Neuronal stem cell (in vitro differentiated cells): ENCODE measurements at regions not wholly inside any gene's neighbourhood (a gene's known extent, or its start where the extent isn't known, plus 50 kb on each side); places are given as distances from the start of the nearest gene placed in this dataset.

Source experiments
- DNase-seq: peaks from one replicate; pipeline ENCODE4 v3.0.0-alpha.2; 2013; ENCODE audit warnings: low spot score
- H2AFZ ChIP-seq: one replicate; pipeline ENCODE4 v1.6.1; 2013; ENCODE audit warnings: mild to moderate bottlenecking, low read length, inconsistent platforms
- H2AK5ac ChIP-seq: 2 replicates; pipeline ENCODE4 v1.6.1; 2013; ENCODE audit warnings: low read depth, mild to moderate bottlenecking, inconsistent platforms, low read length, moderate library complexity, mixed read lengths
- H2BK120ac ChIP-seq: 2 replicates; pipeline ENCODE4 v1.6.1; 2013; ENCODE audit warnings: low read depth, mild to moderate bottlenecking, inconsistent platforms, low read length, moderate library complexity, mixed read lengths
- H2BK12ac ChIP-seq: one replicate; pipeline ENCODE4 v1.6.1; 2013; ENCODE audit warnings: low read length, inconsistent platforms
- H2BK15ac ChIP-seq: 2 replicates; pipeline ENCODE4 v1.6.1; 2013; ENCODE audit warnings: mild to moderate bottlenecking, low read length, inconsistent platforms, mixed read lengths
- H2BK5ac ChIP-seq: one replicate; pipeline ENCODE4 v1.6.1; 2013; ENCODE audit warnings: inconsistent platforms, mild to moderate bottlenecking, low read length, moderate library complexity
- H3K14ac ChIP-seq: one replicate; pipeline ENCODE4 v1.6.1; 2013; ENCODE audit warnings: low read length, inconsistent platforms
- H3K18ac ChIP-seq: 2 replicates; pipeline ENCODE4 v1.6.1; 2013; ENCODE audit warnings: low read length, inconsistent platforms
- H3K23ac ChIP-seq: 2 replicates; pipeline ENCODE4 v1.6.1; 2013; ENCODE audit warnings: low read depth, mild to moderate bottlenecking, mixed read lengths, low read length, inconsistent platforms; ENCODE audit not compliant: poor library complexity
- H3K27ac ChIP-seq: replicated peaks from 3 replicates; pipeline ENCODE4 v1.5.1; 2013; ENCODE audit warnings: low read length, inconsistent platforms
- H3K27me3 ChIP-seq, 3 experiments: 2 replicates each; pipeline ENCODE4 v1.6.1; 2013; ENCODE audit warnings: low read length in 3 of 3, mild to moderate bottlenecking in 2 of 3, inconsistent platforms in 1 of 3, low read depth in 1 of 3, mixed read lengths in 1 of 3, moderate library complexity in 1 of 3; ENCODE audit not compliant: control insufficient read depth in 3 of 3, insufficient read depth in 3 of 3
- H3K36me3 ChIP-seq, 2 donors: replicated peaks in 1 of 2; 2 replicates each; pipeline ENCODE4 v1.6.1; 2013; ENCODE audit warnings: low read length in 2 of 2; ENCODE audit not compliant: control insufficient read depth in 2 of 2, insufficient read depth in 2 of 2
- H3K4ac ChIP-seq: 2 replicates; pipeline ENCODE4 v1.6.1; 2013; ENCODE audit warnings: inconsistent platforms, mild to moderate bottlenecking, low read length, moderate library complexity
- H3K4me1 ChIP-seq, 2 donors: 1 replicate in 1 of 2; 2 replicates in 1 of 2; pipeline ENCODE4 v1.6.1; 2013; ENCODE audit warnings: low read length in 2 of 2, low read depth in 1 of 2; ENCODE audit not compliant: control insufficient read depth in 2 of 2, insufficient read depth in 1 of 2
- H3K4me2 ChIP-seq: one replicate; pipeline ENCODE4 v1.6.1; 2013; ENCODE audit warnings: mild to moderate bottlenecking, low read length, inconsistent platforms; ENCODE audit not compliant: insufficient read depth, poor library complexity, severe bottlenecking
- H3K4me3 ChIP-seq, 2 donors: 2 replicates each; pipeline ENCODE4 v1.5.1; 2013; ENCODE audit warnings: low read length in 2 of 2, mild to moderate bottlenecking in 2 of 2, inconsistent platforms in 1 of 2, moderate library complexity in 1 of 2
- H3K79me1 ChIP-seq: one replicate; pipeline ENCODE4 v1.6.1; 2013; ENCODE audit warnings: low read depth, mild to moderate bottlenecking, inconsistent platforms, low read length, moderate library complexity
- H3K9ac ChIP-seq: one replicate; pipeline ENCODE4 v1.6.1; 2013; ENCODE audit warnings: mild to moderate bottlenecking, low read depth, low read length, inconsistent platforms; ENCODE audit not compliant: poor library complexity
- H3K9me3 ChIP-seq, 2 donors: replicated peaks in 1 of 2; 2 replicates each; pipeline versions ENCODE3 to v1.6.1; 2013; ENCODE audit warnings: low read length in 2 of 2, mild to moderate bottlenecking in 2 of 2, inconsistent platforms in 1 of 2, low read depth in 1 of 2, mixed read lengths in 1 of 2, moderate library complexity in 1 of 2; ENCODE audit not compliant: control insufficient read depth in 2 of 2, insufficient read depth in 1 of 2
- H4K8ac ChIP-seq: one replicate; pipeline ENCODE4 v1.6.1; 2013; ENCODE audit warnings: low read depth, mild to moderate bottlenecking, inconsistent platforms, low read length, moderate library complexity
- H4K91ac ChIP-seq: one replicate; pipeline ENCODE4 v1.6.1; 2013; ENCODE audit warnings: low read length, low read depth, mild to moderate bottlenecking, inconsistent platforms; ENCODE audit not compliant: poor library complexity
- WGBS, 2 donors: extraction: QIAGEN DNeasy Blood & Tissue Kit; methylation state at CpG; one replicate each; pipeline ENCODE4 v1.1.7; 2013; ENCODE audit warnings: missing lambda C conversion rate in 2 of 2, mixed read lengths in 1 of 2; ENCODE audit not compliant: insufficient read length in 2 of 2, insufficient replicate concordance in 1 of 2; ENCODE audit errors: extremely low coverage in 2 of 2; 5-methylcytosine and 5-hydroxymethylcytosine counted together

DNA sequence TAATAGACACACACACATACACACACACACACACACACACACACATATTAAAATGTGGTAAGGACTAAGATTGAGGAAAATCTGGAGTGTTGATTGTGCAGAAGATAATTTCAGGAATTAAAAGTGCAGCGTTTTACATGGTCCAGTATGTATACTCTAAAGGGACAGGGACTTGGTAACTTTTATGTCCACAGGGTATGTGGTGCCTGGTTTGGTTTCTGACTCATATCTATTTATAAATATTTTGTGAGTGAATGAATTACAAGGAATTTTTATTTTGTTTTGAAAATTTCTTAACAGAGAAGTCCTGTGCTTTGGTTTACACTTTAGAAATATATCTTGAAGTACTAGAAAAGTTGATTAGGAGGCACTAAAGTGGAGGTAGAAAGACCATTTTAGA is 287.7 kb upstream of the NXPH2 start:
- Histone ChIP-seq H4K8ac (no peak overlapping the region), H3K14ac (no peak overlapping the region), H3K9ac (no peak overlapping the region), H3K4me2 (no peak overlapping the region), H3K27me3 (no peaks in the 10 kb centered on the region), H3K23ac (no peak overlapping the region), H3K79me1 (no peaks in the 10 kb centered on the region), H2AFZ (no peak overlapping the region), H3K36me3 (no peaks in the 10 kb centered on the region), H2AK5ac (no peak overlapping the region), H2BK15ac (no peak overlapping the region), H3K4me1 (no peaks in the 10 kb centered on the region), H4K91ac (no peak overlapping the region), H3K4me3 (no peak overlapping the region), H3K9me3 (no peaks in the 10 kb centered on the region), H3K18ac (no peak overlapping the region), H3K27ac (no peak overlapping the region), H2BK12ac (no peak overlapping the region), H3K4ac (no peak overlapping the region), H2BK120ac (no peak overlapping the region), H2BK5ac (no peak overlapping the region)
- no peak for DNase-seq
- no CpG with 5 or more reads among the region's 1 CpG for WGBS, 2 donors

DNA sequence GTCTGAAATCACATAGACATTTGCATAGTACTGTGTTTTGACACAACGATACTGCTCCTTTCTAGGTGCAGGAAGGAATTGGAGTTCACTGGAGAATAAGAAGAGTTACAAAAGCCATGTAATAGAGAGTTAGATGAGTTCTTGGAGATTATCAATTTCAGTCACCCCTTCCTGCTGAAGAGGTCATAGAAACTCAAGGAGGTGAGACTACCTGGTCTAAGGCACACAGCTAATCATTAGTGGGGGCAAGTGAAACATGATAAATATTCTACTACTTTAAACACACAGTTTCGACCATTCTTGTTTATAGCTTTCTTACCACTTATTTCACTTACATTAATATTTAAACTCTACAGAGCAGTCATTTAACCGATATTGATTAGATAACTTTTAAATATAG is 286.9 kb upstream of the NXPH2 start:
- H2AK5ac ChIP-seq, result no peak overlapping the region
- no CpG with 5 or more reads among the region's 3 CpGs for WGBS, 2 donors
- H3K14ac ChIP-seq, result no peak overlapping the region
- no peak overlapping the region for H3K4me2 ChIP-seq
- no peaks in the 10 kb centered on the region for H3K79me1 ChIP-seq
- H3K18ac ChIP-seq, result no peak overlapping the region
- no peaks in the 10 kb centered on the region for H3K36me3 ChIP-seq
- no peak overlapping the region for H2AFZ ChIP-seq
- H3K4ac ChIP-seq, result no peak overlapping the region
- H2BK12ac ChIP-seq, result no peak overlapping the region
- H3K27ac ChIP-seq, result no peak overlapping the region
- no peaks in the 10 kb centered on the region for H3K9me3 ChIP-seq
- H2BK120ac ChIP-seq, result no peak overlapping the region
- H3K4me3 ChIP-seq, result no peak overlapping the region
- H2BK15ac ChIP-seq, result no peak overlapping the region
- H3K9ac ChIP-seq, result no peak overlapping the region
- H3K4me1 ChIP-seq, result no peaks in the 10 kb centered on the region
- H3K23ac ChIP-seq, result no peak overlapping the region
- H3K27me3 ChIP-seq, result no peaks in the 10 kb centered on the region
- no peak overlapping the region for H4K91ac ChIP-seq
- DNase-seq, result no peak
- no peak overlapping the region for H2BK5ac ChIP-seq
- H4K8ac ChIP-seq, result no peak overlapping the region

DNA sequence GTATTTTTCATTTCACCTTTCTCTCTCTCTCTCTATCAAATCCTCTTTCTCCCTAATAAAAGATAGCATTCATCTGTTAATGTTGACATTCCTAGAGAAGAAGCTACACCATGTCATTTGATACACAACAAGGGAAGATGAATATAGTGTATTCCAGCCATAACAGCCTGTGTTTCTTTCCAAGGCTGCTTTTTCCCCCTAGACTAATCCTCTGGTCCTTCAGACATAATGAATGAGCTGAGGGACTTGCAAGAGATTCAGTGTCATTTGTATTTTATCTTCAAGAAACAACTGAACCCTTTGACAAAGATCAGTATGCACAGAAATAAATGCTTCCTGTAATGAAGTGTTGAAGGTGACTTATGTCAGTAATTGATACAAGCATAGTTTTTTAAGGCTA is 284.0 kb upstream of the NXPH2 start:
- Histone ChIP-seq H2BK12ac (no peak overlapping the region), H3K4me2 (no peak overlapping the region), H4K8ac (no peak overlapping the region), H3K79me1 (no peaks in the 10 kb centered on the region), H3K4ac (no peak overlapping the region), H3K36me3 (no peaks in the 10 kb centered on the region), H3K27me3 (no peaks in the 10 kb centered on the region), H3K23ac (no peak overlapping the region), H4K91ac (no peak overlapping the region), H3K9ac (no peak overlapping the region), H3K4me1 (no peaks in the 10 kb centered on the region), H3K4me3 (no peak overlapping the region), H3K18ac (no peak overlapping the region), H2AK5ac (no peak overlapping the region), H2BK120ac (no peak overlapping the region), H3K14ac (no peak overlapping the region), H3K27ac (no peak overlapping the region), H2AFZ (no peak overlapping the region), H2BK15ac (no peak overlapping the region), H3K9me3 (no peaks in the 10 kb centered on the region), H2BK5ac (no peak overlapping the region)
- DNase-seq, result no peak

DNA sequence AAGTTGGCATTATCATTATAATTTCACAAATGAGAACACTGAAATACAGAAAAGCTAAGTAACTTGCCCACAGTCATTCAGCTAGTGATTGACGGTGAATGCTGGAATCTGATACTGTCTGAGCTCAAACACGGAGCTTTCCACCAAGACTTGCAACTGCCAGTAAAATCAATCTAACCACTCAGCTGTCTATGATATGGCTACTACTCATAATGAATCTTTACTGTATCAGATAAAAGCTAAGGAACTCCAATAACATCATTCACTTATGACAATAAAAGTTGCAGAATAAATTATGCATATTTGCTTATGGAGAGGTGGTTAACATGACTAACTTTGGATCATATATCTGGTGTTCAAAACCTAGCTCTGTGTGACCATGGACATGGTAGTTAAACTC is 279.4 kb upstream of the NXPH2 start:
- H3K4me2 ChIP-seq, result no peak overlapping the region
- H3K27me3 ChIP-seq, result no peaks in the 10 kb centered on the region
- WGBS, 2 donors, result no CpG with 5 or more reads among the region's 2 CpGs
- no peaks in the 10 kb centered on the region for H3K9me3 ChIP-seq
- no peak overlapping the region for H2BK120ac ChIP-seq
- H4K91ac ChIP-seq, result no peak overlapping the region
- H3K23ac ChIP-seq, result no peak overlapping the region
- no peak overlapping the region for H3K14ac ChIP-seq
- no peak overlapping the region for H2BK15ac ChIP-seq
- no peak overlapping the region for H2AK5ac ChIP-seq
- H3K9ac ChIP-seq, result no peak overlapping the region
- H3K27ac ChIP-seq, result no peak overlapping the region
- no peak overlapping the region for H3K4ac ChIP-seq
- no peak overlapping the region for H3K4me3 ChIP-seq
- H2BK12ac ChIP-seq, result no peak overlapping the region
- no peak overlapping the region for H3K18ac ChIP-seq
- no peak overlapping the region for H4K8ac ChIP-seq
- no peaks in the 10 kb centered on the region for H3K36me3 ChIP-seq
- no peak for DNase-seq
- no peaks in the 10 kb centered on the region for H3K79me1 ChIP-seq
- H2AFZ ChIP-seq, result no peak overlapping the region
- H3K4me1 ChIP-seq, result no peaks in the 10 kb centered on the region
- H2BK5ac ChIP-seq, result no peak overlapping the region
